ENCODE measurements at regions not wholly inside any gene's neighbourhood (a gene's known extent, or its start where the extent isn't known, plus 50 kb on each side); places are given as distances from the start of the nearest gene placed in this dataset.

DNA sequence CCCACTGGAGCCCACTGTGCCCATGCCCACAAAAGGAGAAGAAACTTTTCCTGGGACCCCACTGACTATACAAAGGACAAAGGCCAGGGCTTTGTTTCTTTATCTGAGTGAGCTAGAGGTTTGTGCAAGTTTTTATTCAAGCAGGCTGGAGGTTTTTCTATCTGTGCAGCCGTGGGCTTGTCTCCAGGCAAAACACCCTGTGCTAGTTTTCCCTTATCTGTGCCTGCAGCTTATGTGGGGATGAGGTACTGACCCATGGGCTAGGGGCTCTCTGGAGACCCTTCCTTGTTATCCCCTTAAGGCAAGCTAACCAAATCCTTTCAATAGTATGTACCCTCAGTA is 545.5 kb downstream of the ZPLD1 start (continued):
- TF ChIP-seq, protein P1, sequence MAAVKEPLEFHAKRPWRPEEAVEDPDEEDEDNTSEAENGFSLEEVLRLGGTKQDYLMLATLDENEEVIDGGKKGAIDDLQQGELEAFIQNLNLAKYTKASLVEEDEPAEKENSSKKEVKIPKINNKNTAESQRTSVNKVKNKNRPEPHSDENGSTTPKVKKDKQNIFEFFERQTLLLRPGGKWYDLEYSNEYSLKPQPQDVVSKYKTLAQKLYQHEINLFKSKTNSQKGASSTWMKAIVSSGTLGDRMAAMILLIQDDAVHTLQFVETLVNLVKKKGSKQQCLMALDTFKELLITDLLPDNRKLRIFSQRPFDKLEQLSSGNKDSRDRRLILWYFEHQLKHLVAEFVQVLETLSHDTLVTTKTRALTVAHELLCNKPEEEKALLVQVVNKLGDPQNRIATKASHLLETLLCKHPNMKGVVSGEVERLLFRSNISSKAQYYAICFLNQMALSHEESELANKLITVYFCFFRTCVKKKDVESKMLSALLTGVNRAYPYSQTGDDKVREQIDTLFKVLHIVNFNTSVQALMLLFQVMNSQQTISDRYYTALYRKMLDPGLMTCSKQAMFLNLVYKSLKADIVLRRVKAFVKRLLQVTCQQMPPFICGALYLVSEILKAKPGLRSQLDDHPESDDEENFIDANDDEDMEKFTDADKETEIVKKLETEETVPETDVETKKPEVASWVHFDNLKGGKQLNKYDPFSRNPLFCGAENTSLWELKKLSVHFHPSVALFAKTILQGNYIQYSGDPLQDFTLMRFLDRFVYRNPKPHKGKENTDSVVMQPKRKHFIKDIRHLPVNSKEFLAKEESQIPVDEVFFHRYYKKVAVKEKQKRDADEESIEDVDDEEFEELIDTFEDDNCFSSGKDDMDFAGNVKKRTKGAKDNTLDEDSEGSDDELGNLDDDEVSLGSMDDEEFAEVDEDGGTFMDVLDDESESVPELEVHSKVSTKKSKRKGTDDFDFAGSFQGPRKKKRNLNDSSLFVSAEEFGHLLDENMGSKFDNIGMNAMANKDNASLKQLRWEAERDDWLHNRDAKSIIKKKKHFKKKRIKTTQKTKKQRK (IDR thresholded peaks at IDR 0.05; ENCODE audit: low read depth, low read length): no peak
- no peak for TF ChIP-seq PAX8 (IDR thresholded peaks at IDR 0.05)
- TF ChIP-seq, protein P2, sequence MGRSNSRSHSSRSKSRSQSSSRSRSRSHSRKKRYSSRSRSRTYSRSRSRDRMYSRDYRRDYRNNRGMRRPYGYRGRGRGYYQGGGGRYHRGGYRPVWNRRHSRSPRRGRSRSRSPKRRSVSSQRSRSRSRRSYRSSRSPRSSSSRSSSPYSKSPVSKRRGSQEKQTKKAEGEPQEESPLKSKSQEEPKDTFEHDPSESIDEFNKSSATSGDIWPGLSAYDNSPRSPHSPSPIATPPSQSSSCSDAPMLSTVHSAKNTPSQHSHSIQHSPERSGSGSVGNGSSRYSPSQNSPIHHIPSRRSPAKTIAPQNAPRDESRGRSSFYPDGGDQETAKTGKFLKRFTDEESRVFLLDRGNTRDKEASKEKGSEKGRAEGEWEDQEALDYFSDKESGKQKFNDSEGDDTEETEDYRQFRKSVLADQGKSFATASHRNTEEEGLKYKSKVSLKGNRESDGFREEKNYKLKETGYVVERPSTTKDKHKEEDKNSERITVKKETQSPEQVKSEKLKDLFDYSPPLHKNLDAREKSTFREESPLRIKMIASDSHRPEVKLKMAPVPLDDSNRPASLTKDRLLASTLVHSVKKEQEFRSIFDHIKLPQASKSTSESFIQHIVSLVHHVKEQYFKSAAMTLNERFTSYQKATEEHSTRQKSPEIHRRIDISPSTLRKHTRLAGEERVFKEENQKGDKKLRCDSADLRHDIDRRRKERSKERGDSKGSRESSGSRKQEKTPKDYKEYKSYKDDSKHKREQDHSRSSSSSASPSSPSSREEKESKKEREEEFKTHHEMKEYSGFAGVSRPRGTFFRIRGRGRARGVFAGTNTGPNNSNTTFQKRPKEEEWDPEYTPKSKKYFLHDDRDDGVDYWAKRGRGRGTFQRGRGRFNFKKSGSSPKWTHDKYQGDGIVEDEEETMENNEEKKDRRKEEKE (IDR thresholded peaks at IDR 0.05): no peak

DNA sequence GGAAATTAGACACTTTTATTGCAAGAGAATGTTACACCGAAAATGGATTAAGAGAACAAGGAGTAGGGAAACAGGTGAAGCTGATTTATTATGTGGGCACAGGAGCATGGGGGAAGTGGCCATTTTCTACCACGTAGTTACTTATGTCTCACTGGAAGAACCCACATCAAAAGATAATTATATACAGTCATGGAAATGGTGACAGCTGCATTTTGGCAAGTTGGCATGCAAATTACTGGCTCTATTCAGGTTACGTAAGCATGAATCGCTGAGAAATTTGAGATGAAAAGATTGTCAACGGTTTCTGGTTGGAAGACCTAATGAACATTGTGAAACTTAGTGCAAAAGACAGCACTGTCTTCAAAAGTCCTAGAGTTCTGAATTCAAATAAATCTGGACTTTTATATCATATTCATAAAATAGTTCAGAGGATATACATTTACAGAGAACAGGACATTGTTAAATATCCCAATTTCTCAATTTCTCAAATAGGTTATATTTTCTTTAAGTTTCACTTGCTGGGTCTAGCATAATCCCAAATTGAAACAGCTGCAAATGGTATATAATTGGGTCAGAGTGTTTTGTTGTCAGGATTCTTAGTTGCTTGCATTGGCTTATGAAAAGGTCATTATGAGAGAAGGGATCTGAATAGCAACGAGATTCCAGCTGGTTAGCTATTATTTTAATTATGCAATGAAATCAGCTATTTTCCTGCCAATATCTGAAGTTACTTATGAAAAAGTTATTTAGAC is 567.8 kb downstream of the ZPLD1 start:
- H3K4me1 ChIP-seq (ENCODE audit: control insufficient read depth, insufficient read depth, low read length): no peaks in the 10 kb centered on the region
- ChIA-PET RAD21 (ENCODE audit: unreplicated experiment) (no interaction called here), POLR2A (interaction anchor here (0.6 kb wide), 1 partner anchor 579 kb away, joined by 3 read pairs; no protein-coding TSS in a partner anchor), SMC1A (ENCODE audit: uncharacterized antibody, unreplicated experiment) (no interaction called here), CTCF (interaction anchor here (0.6 kb wide), 1 partner anchor 78 kb away, joined by 3 read pairs; no protein-coding TSS in a partner anchor)
- H3K4me2 ChIP-seq (ENCODE audit: control insufficient read depth, insufficient read depth): no peak overlapping the region
- 33% methylated on average over 6 of the region's 6 CpGs for WGBS (ENCODE audit: insufficient coverage, insufficient replicate concordance, low lambda C conversion rate, missing lambda C conversion rate)
- no peak overlapping the region for H2AFZ ChIP-seq (ENCODE audit: control insufficient read depth, low read depth, low read length)
- in situ Hi-C loops (cut with MboI): no loop called here
- DNase-seq (ENCODE audit: low read depth, low spot score) (no peak), FAIRE-seq (no peak), ATAC-seq (no peak)
- no TSS peak for BruUV-seq (replicated peaks)
- H3K27ac ChIP-seq (ENCODE audit: control insufficient read depth, insufficient read depth): no peak overlapping the region
- no peaks in the 10 kb centered on the region for H4K20me1 ChIP-seq (ENCODE audit: control insufficient read depth, insufficient read depth)
- intact Hi-C loops (cut with micrococcal nuclease; ENCODE audit: unreplicated experiment): no loop called here
- no peaks in the 10 kb centered on the region for H3K36me3 ChIP-seq (ENCODE audit: control insufficient read depth in 2 of 2, insufficient read depth in 2 of 2, low read length in 1 of 2)
- H3K4me3 ChIP-seq: no peak overlapping the region
- H3K9me3 ChIP-seq (replicated peaks; ENCODE audit: control insufficient read depth, insufficient read depth, low read length): no peaks in the 10 kb centered on the region
- no peaks in the 10 kb centered on the region for H3K27me3 ChIP-seq (replicated peaks in 1 of 2; ENCODE audit: control insufficient read depth in 2 of 2, insufficient read depth in 2 of 2, low read length in 1 of 2)
- no peak overlapping the region for H3K9ac ChIP-seq (ENCODE audit: control insufficient read depth, insufficient read depth, low read length)
- no peaks in the 10 kb centered on the region for H3K79me2 ChIP-seq (ENCODE audit: control insufficient read depth, insufficient read depth, low read length)
- TF ChIP-seq NR2C2 (IDR thresholded peaks at IDR 0.05; ENCODE audit: borderline replicate concordance, control insufficient read depth, insufficient read length, low read depth) (no peak), IKZF2 (IDR thresholded peaks at IDR 0.05) (no peak), ATF7 (IDR thresholded peaks at IDR 0.05; ENCODE audit: low read depth) (no peak)
- TF ChIP-seq, protein P3, sequence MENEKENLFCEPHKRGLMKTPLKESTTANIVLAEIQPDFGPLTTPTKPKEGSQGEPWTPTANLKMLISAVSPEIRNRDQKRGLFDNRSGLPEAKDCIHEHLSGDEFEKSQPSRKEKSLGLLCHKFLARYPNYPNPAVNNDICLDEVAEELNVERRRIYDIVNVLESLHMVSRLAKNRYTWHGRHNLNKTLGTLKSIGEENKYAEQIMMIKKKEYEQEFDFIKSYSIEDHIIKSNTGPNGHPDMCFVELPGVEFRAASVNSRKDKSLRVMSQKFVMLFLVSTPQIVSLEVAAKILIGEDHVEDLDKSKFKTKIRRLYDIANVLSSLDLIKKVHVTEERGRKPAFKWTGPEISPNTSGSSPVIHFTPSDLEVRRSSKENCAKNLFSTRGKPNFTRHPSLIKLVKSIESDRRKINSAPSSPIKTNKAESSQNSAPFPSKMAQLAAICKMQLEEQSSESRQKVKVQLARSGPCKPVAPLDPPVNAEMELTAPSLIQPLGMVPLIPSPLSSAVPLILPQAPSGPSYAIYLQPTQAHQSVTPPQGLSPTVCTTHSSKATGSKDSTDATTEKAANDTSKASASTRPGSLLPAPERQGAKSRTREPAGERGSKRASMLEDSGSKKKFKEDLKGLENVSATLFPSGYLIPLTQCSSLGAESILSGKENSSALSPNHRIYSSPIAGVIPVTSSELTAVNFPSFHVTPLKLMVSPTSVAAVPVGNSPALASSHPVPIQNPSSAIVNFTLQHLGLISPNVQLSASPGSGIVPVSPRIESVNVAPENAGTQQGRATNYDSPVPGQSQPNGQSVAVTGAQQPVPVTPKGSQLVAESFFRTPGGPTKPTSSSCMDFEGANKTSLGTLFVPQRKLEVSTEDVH (IDR thresholded peaks at IDR 0.05; ENCODE audit: low read depth, partially characterized antibody): no peak
- TF ChIP-seq, protein P4, sequence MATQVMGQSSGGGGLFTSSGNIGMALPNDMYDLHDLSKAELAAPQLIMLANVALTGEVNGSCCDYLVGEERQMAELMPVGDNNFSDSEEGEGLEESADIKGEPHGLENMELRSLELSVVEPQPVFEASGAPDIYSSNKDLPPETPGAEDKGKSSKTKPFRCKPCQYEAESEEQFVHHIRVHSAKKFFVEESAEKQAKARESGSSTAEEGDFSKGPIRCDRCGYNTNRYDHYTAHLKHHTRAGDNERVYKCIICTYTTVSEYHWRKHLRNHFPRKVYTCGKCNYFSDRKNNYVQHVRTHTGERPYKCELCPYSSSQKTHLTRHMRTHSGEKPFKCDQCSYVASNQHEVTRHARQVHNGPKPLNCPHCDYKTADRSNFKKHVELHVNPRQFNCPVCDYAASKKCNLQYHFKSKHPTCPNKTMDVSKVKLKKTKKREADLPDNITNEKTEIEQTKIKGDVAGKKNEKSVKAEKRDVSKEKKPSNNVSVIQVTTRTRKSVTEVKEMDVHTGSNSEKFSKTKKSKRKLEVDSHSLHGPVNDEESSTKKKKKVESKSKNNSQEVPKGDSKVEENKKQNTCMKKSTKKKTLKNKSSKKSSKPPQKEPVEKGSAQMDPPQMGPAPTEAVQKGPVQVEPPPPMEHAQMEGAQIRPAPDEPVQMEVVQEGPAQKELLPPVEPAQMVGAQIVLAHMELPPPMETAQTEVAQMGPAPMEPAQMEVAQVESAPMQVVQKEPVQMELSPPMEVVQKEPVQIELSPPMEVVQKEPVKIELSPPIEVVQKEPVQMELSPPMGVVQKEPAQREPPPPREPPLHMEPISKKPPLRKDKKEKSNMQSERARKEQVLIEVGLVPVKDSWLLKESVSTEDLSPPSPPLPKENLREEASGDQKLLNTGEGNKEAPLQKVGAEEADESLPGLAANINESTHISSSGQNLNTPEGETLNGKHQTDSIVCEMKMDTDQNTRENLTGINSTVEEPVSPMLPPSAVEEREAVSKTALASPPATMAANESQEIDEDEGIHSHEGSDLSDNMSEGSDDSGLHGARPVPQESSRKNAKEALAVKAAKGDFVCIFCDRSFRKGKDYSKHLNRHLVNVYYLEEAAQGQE (IDR thresholded peaks at IDR 0.05; ENCODE audit: low read depth, low read length): no peak
